HG03196 (cell line): ENCODE measurements at regions not wholly inside any gene's neighbourhood (a gene's known extent, or its start where the extent isn't known, plus 50 kb on each side); places are given as distances from the start of the nearest gene placed in this dataset.

Experiments
- ATAC-seq: cut with Tn5 transposase; IDR thresholded peaks from one replicate; pipeline ENCODE4 v1.9.1; 2021; ENCODE audit not compliant: unreplicated experiment

- ATAC-seq, result no peak
Measured at GRCh38 chrX:25066131-25066530, 50.4 kb upstream of the ARX start.
